HepG2 (cell line): ENCODE measurements at regions not wholly inside any gene's neighbourhood (a gene's known extent, or its start where the extent isn't known, plus 50 kb on each side); places are given as distances from the start of the nearest gene placed in this dataset.
"Not testable (repeated sequence)": the region's sequence is repeated elsewhere in the genome, so short reads cannot be mapped to it uniquely, and the experiment has no call there.

ENCODE experiments used
- ATAC-seq: fragments of 200-7000 bp; cut with Tn5 transposase; 3 replicates; pipeline ENCODE4 v1.9.1; 2020; ENCODE audit warnings: mild to moderate bottlenecking, moderate library complexity
- BruUV-seq: library from RNA; stranded (reverse); fragments of 400-500 nt; replicated peaks from 2 replicates; lab custom pipeline; 2021; lab: Mats Ljungman, UMichigan
- CTCF ChIA-PET: fragments of 300-600 bp; formaldehyde crosslinking; extraction: SDS; loops from one replicate; lab custom pipeline; 2021; ENCODE audit warnings: low total read pairs, inconsistent platforms, low intra/inter-chr PET ratio; lab: Yijun Ruan, JAX
- POLR2A ChIA-PET: fragments of 350-600 bp; sonication (Branson Sonifier 250); formaldehyde crosslinking; loops from one replicate; lab custom pipeline; 2020; ENCODE audit warnings: antibody characterized with exemption, inconsistent platforms; lab: Yijun Ruan, JAX
- DNase-seq: peaks from one replicate; pipeline ENCODE4 v3.0.0-alpha.2; 2015; ENCODE audit warnings: low spot score
- FAIRE-seq: peaks from 3 replicates; lab custom pipeline; 2011; peaks lifted over from hg19 to GRCh38; lab: Jason Lieb, UNC
- H2AFZ ChIP-seq: one replicate; pipeline ENCODE4 v1.6.1; 2011; ENCODE audit warnings: low read length, inconsistent platforms
- H3K27ac ChIP-seq: fragments of 300-600 bp; 3 replicates; pipeline ENCODE4 v1.8.0; 2011; ENCODE audit warnings: mixed run types, mild to moderate bottlenecking, mixed read lengths, low read length, inconsistent platforms; ENCODE audit not compliant: insufficient read depth; ENCODE audit errors: extremely low read length
- H3K27me3 ChIP-seq, 2 experiments: fragments of 200-600 bp in 1 of 2; 2 replicates in 1 of 2; 3 replicates in 1 of 2; pipeline versions ENCODE4 v1.6.0 to v1.8.0; 2011; ENCODE audit warnings: low read length in 2 of 2, mild to moderate bottlenecking in 2 of 2, moderate library complexity in 2 of 2, inconsistent platforms in 1 of 2; ENCODE audit not compliant: insufficient read depth in 2 of 2, control insufficient read depth in 1 of 2
- H3K36me3 ChIP-seq, 2 experiments: fragments of 200-600 bp in 1 of 2; replicated peaks in 1 of 2; 2 replicates in 1 of 2; 3 replicates in 1 of 2; pipeline versions ENCODE4 v1.5.1 to v1.8.0; 2011; ENCODE audit warnings: low read length in 2 of 2, inconsistent platforms in 1 of 2; ENCODE audit not compliant: insufficient read depth in 2 of 2, control insufficient read depth in 1 of 2
- H3K4me1 ChIP-seq: 2 replicates; pipeline ENCODE4 v1.5.1; 2012; ENCODE audit warnings: low read length, inconsistent platforms; ENCODE audit not compliant: insufficient read depth
- H3K4me2 ChIP-seq: 2 replicates; pipeline ENCODE4 v1.6.0; 2011; ENCODE audit warnings: low read depth, low read length, inconsistent platforms
- H3K4me3 ChIP-seq, 3 experiments: fragments of 200-600 bp in 1 of 3; sonication (generic), shearing (Covaris generic) in 1 of 3; replicated peaks in 1 of 3; 2 replicates each; pipeline ENCODE4 v1.5.1; 2011 to 2016; ENCODE audit warnings: low read length in 3 of 3, inconsistent platforms in 2 of 3, low read depth in 2 of 3, mild to moderate bottlenecking in 2 of 3, control low read depth in 1 of 3, mixed read lengths in 1 of 3; ENCODE audit not compliant: insufficient read depth in 1 of 3
- H3K79me2 ChIP-seq: one replicate; pipeline ENCODE4 v1.6.1; 2011; ENCODE audit warnings: low read length, inconsistent platforms; ENCODE audit not compliant: insufficient read depth
- H3K9ac ChIP-seq: 2 replicates; pipeline ENCODE4 v1.6.0; 2011; ENCODE audit warnings: mild to moderate bottlenecking, low read depth, low read length, inconsistent platforms; ENCODE audit not compliant: insufficient read depth
- H3K9me3 ChIP-seq: 2 replicates; pipeline ENCODE4 v1.5.1; 2012; ENCODE audit warnings: mild to moderate bottlenecking, low read length
- H4K20me1 ChIP-seq: 2 replicates; pipeline ENCODE4 v1.6.0; 2011; ENCODE audit warnings: inconsistent platforms, mild to moderate bottlenecking, low read length, moderate library complexity; ENCODE audit not compliant: insufficient read depth
- WGBS: methylation state at CpG from one replicate; pipeline ENCODE4 v1.1.6; 2017; ENCODE audit warnings: low lambda C conversion rate; 5-methylcytosine and 5-hydroxymethylcytosine counted together
- in situ Hi-C: cut with HindIII; loops from 2 replicates; pipeline ENCODE4 v1.10.0; 2017; ENCODE audit warnings: low pct_unique_long_range_greater_than_20kb; ENCODE audit not compliant: extremely low pct_ligation_motif_present
- intact Hi-C: fragments of 100-400 bp; cut with micrococcal nuclease; formaldehyde crosslinking; loops from one replicate; pipeline ENCODE4 v1.10.0; 2022; ENCODE audit not compliant: unreplicated experiment

DNA sequence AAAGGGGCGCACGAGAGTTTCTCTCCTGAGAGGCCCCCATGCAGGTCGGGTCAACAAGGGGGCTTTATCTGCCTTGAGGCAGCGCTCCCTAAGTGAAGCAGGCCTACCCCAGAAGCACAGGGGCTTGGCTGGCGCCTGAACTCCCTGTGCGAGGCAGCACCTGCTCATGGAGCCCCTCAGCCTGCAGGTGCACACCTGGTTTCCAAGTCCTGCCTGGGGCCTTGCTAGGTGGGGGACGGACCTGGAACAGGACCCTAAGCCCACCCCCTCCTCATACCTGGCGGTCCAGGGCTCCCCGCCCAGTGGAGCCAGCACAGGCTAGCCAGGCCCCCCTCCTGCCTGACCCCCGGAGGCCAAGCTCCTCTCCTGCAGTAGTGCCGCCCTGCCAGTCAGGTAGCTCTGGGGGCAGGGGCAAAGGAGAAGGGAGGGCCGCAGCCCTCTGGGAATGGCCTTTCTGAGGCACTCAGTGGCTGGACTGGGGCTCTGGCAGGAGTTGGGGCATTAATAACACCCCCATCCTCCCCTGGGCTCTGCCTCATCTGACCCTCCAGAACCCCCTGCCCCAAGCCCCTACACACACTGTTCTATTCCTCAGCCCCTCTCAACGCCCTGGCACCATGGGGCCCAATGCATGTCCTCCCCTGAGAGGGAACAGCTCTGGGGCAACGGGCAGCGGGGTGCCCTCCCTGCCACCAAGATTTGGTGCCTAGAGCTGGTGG, 137.9 kb upstream of the PTPN20 start:
- BruUV-seq, intact Hi-C loops, DNase-seq, FAIRE-seq, H3K79me2 ChIP-seq, H3K4me3 ChIP-seq, H3K9ac ChIP-seq, H3K27ac ChIP-seq, H4K20me1 ChIP-seq, H3K4me2 ChIP-seq, POLR2A ChIA-PET, H2AFZ ChIP-seq, H3K36me3 ChIP-seq, CTCF ChIA-PET, in situ Hi-C loops, H3K4me1 ChIP-seq, H3K27me3 ChIP-seq, H3K9me3 ChIP-seq: not testable (repeated sequence)
- 50% methylated on average over 1 of the region's 15 CpGs for WGBS
- ATAC-seq, result peak; percentile 61

DNA sequence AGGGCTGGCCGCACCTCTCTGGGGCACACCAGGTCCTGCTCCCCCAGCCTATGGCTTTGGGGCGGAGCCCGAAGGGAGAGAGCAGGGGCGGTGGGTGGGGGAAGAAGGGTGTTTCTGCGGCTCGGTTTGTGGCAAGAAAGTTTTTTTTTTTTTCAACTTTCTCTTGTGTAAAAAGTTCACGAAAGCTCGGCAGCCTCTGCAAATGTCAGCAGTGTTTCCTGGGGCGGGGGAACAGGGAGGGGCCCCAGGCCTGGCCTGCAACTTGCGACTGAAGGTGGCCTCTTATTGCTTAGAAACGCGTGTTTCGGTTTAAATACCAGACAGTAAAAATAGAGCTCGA, 137.4 kb upstream of the PTPN20 start:
- DNase-seq, H3K36me3 ChIP-seq, CTCF ChIA-PET, H3K4me2 ChIP-seq, H2AFZ ChIP-seq, H3K9ac ChIP-seq, H4K20me1 ChIP-seq, H3K4me1 ChIP-seq, H3K4me3 ChIP-seq, ATAC-seq, intact Hi-C loops, H3K9me3 ChIP-seq, BruUV-seq, FAIRE-seq, H3K27me3 ChIP-seq, in situ Hi-C loops, H3K27ac ChIP-seq, H3K79me2 ChIP-seq, POLR2A ChIA-PET: not testable (repeated sequence)
- 85% methylated on average over 13 of the region's 14 CpGs for WGBS

DNA sequence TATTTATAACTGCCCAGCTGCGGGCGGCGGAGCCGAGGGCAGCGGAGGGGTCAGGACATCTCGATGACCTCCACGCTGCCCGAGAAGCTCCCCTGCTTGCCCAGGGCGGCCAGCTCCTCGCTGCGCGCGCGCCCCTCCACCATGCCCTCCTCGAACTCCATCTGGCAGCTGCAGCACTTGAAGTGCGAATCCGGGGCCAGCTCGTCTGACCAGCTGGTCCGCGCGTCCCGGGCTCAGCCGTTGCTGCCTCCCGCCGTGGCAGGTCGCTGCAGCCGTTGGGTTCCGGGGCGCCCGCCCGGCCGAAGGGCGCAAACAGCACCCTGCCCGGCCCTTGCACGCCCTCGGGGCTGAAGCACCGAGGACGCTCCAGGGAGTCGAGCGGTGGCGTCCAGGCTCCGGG, 136.9 kb upstream of the PTPN20 start:
- CTCF ChIA-PET, intact Hi-C loops, H3K9ac ChIP-seq, H3K9me3 ChIP-seq, H3K27me3 ChIP-seq, H4K20me1 ChIP-seq, H3K4me1 ChIP-seq, H3K79me2 ChIP-seq, H2AFZ ChIP-seq, BruUV-seq, POLR2A ChIA-PET, H3K36me3 ChIP-seq, H3K27ac ChIP-seq, in situ Hi-C loops, DNase-seq, FAIRE-seq, H3K4me3 ChIP-seq, ATAC-seq, H3K4me2 ChIP-seq: not testable (repeated sequence)
- WGBS, result 92% methylated on average over 17 of the region's 42 CpGs

DNA sequence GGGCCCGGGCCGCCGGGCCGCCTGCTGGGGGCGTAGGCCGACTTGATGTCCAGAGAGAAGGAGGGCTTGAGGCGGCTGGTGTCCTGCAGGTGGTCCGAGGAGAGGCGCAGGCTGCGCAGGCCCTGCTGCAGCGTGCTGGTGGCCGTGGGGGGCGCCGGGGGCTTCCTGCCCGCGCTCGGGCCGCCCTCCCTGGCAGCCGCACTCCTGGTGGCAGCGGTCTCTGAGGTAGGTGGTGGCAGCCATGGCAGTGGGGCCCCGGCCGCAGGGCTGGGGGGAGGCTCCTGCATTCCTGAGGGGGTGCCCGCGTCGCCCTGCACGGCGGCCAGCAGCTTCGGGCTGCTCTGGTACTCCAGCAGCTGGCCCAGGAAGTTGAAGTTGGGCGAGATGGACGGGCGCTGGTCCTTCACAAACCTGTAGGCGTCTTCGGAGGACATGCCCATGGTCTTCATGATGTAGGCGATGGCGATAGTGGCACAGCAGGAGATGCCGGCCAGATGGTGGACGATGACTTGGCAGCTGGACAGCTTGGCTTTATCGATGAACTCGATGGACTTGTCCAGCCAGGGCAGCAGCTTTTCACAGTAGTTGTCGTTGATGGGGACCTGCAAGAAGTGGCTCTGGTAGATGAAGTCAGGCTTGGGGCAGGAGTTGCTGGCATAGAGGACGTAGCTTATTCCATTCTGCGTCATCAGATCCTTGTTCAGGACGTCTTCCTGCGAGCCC, 136.1 kb upstream of the PTPN20 start:
- H3K9ac ChIP-seq, FAIRE-seq, in situ Hi-C loops, H4K20me1 ChIP-seq, H3K79me2 ChIP-seq, BruUV-seq, H3K9me3 ChIP-seq, POLR2A ChIA-PET, H3K4me3 ChIP-seq, ATAC-seq, H3K36me3 ChIP-seq, CTCF ChIA-PET, H3K4me1 ChIP-seq, intact Hi-C loops, H3K27me3 ChIP-seq, H3K27ac ChIP-seq, DNase-seq, H2AFZ ChIP-seq, H3K4me2 ChIP-seq: not testable (repeated sequence)
- WGBS, result 63% methylated on average over 2 of the region's 44 CpGs
